Mucosa of descending colon (tissue), 3 donors: ENCODE measurements at regions not wholly inside any gene's neighbourhood (a gene's known extent, or its start where the extent isn't known, plus 50 kb on each side); places are given as distances from the start of the nearest gene placed in this dataset.

ENCODE experiments used
- ATAC-seq: fragments of 200-7000 bp; cut with Tn5 transposase; one replicate; pipeline ENCODE4 v1.9.1; 2020; ENCODE audit warnings: mild to moderate bottlenecking, moderate library complexity
- DNase-seq, 3 donors: peaks; one replicate each; pipeline ENCODE4 v3.0.0-alpha.2; 2020
- H3K36me3 ChIP-seq: fragments of 200-600 bp; one replicate; pipeline ENCODE4 v1.8.0; 2021; ENCODE audit warnings: low read depth, mild to moderate bottlenecking
- H3K4me1 ChIP-seq: fragments of 200-600 bp; one replicate; pipeline ENCODE4 v1.8.0; 2021; ENCODE audit warnings: low read depth, mild to moderate bottlenecking
- H3K4me3 ChIP-seq: fragments of 200-600 bp; one replicate; pipeline ENCODE4 v1.8.0; 2021; ENCODE audit warnings: mild to moderate bottlenecking
- H3K9me3 ChIP-seq: fragments of 200-600 bp; one replicate; pipeline ENCODE4 v1.8.0; 2021; ENCODE audit warnings: mild to moderate bottlenecking
- intact Hi-C, 2 donors: fragments of 100-400 bp; cut with DNase I in 1 of 2; cut with micrococcal nuclease in 1 of 2; formaldehyde crosslinking; loops; one replicate each; pipeline versions ENCODE4 v1.11.0 to v1.11.1; 2022; cut with DNase I, micrococcal nuclease
- TF ChIP-seq, protein P1 (sequence below): fragments of 200-600 bp; IDR thresholded peaks from one replicate; pipeline ENCODE4 v1.8.0; 2022; ENCODE audit warnings: antibody characterized with exemption, mild to moderate bottlenecking
- donor health status: DM: no; HTN: no; CAD: no; lungs with moderate emphysema.
- donor health status: DM: no; HTN: no; CAD: no.
- donor health status: DM: no; HTN: yes; CAD: no.

DNA sequence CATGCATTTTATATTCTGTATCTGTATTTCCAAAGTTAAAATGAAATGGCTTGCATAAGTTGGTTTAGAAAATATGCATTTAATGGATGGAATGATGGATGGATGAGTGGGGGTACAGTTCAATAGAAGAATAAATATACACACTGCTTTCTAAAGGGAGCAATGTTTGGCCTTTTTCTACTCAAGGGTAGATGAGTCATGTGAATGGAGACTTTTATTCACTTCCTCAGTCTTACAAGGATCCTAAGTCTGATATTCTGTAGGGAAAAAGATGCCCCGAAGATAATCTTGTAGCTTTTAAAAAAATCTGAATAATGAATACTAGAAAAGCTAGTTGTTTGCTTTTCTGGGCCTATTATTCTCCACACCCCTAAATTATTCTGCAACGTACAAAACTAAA is 2112.1 kb downstream of the MAT2B start:
- H3K4me1 ChIP-seq = no peaks in the 10 kb centered on the region
- no peak overlapping the region for H3K4me3 ChIP-seq
- no peaks in the 10 kb centered on the region for H3K9me3 ChIP-seq
- H3K36me3 ChIP-seq = no peaks in the 10 kb centered on the region
- TF ChIP-seq, protein P1, sequence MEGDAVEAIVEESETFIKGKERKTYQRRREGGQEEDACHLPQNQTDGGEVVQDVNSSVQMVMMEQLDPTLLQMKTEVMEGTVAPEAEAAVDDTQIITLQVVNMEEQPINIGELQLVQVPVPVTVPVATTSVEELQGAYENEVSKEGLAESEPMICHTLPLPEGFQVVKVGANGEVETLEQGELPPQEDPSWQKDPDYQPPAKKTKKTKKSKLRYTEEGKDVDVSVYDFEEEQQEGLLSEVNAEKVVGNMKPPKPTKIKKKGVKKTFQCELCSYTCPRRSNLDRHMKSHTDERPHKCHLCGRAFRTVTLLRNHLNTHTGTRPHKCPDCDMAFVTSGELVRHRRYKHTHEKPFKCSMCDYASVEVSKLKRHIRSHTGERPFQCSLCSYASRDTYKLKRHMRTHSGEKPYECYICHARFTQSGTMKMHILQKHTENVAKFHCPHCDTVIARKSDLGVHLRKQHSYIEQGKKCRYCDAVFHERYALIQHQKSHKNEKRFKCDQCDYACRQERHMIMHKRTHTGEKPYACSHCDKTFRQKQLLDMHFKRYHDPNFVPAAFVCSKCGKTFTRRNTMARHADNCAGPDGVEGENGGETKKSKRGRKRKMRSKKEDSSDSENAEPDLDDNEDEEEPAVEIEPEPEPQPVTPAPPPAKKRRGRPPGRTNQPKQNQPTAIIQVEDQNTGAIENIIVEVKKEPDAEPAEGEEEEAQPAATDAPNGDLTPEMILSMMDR = no peak
- intact Hi-C loops = no loop called here
- ATAC-seq (no peak), DNase-seq (no peak)

DNA sequence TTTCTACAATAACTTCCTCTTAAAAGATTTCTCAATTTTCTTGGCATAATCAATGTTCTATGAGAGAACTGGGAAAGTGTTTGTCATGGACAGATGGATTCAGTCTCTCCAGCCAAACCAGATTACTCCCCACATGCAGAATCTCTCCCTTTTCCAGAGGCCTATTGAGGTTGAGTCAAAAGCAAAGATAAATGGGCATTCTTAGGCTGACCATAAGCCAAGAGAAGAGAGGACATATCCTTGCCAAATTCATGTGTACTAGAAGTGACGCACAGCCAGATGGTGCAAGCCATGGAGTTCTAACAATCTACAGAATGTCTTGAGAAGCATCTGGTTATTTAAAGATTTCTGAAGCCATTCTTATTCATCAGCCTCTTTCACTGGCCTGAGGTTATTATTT is 2115.0 kb downstream of the MAT2B start:
- no peak overlapping the region for H3K4me3 ChIP-seq
- ATAC-seq = peak; percentile 51
- no peaks in the 10 kb centered on the region for H3K4me1 ChIP-seq
- H3K9me3 ChIP-seq = no peaks in the 10 kb centered on the region
- no peaks in the 10 kb centered on the region for H3K36me3 ChIP-seq
- TF ChIP-seq, protein P1 = no peak
- intact Hi-C loops = no loop called here
- DNase-seq = peak in 1 of 3 donors; percentile 11

DNA sequence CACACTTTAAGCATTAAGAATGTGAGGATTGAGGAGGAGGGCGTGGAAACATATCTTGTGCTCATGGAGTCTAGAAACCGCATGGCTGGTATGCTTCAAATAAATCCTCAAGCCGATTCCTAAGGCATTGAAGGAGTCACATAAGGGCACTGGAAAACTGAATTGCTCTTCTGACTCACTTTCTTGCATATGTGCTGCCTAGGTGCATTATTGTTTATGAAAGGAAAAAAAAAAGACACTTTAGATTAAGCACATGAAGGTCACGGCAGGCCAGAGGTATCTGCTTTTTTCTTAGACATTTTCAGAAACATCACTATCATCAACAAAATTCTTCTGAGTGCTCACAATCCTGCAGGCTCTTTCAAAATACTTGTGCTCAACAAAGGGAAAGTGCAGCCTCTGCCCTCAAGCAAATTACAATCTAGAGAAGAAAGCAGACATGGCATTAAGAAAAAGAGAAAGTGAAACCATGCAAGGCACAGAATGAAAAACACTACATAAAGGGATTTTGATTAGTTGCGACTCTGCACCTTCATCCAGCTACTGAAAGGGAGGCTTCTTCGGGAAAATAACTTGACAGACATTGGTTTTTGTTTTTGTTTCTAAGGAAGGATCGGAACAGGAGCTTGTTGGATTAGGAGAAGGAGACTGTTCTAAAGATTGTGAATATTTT is 2117.6 kb downstream of the MAT2B start:
- no peak for ATAC-seq
- DNase-seq = no peak
- H3K36me3 ChIP-seq = no peaks in the 10 kb centered on the region
- no peak overlapping the region for H3K4me3 ChIP-seq
- intact Hi-C loops = no loop called here
- H3K4me1 ChIP-seq = no peaks in the 10 kb centered on the region
- TF ChIP-seq, protein P1 = no peak
- no peaks in the 10 kb centered on the region for H3K9me3 ChIP-seq

DNA sequence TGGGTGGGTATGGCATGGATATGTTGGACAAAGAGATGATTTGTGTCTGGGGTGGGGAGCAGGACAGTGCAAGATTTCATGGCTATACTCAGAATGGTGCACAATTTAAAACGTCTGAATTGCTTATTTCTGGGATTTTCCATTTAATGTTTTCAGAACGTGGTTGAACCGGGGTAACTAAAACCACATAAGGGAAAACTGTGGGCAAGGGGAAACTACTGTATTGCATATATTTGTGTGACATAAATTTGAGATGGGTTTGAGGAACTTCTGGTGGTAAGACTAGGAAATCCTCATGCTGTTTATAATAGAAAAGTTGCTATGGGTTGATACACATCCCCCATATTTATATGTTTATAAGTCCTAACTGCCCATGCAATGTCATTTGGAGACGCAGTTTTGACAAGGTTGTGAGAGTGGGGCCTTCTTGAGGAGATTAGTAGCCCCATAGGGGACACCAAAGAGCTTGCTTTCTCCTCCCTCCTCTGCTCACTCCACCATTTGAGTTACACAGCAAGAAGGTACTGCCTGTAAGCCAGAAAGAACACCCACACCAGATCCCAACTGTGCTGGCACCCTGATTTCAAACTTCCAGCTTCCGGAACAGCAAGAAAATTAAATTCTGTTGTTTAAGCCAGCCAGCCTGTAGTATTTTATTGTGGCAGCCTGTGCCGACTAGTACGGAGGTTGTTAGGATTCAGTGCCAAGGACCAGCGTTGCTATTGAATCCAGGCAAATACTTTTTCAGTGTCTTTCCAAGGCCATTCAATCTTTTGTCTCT is 2118.9 kb downstream of the MAT2B start:
- H3K36me3 ChIP-seq = no peaks in the 10 kb centered on the region
- intact Hi-C loops = no loop called here
- no peaks in the 10 kb centered on the region for H3K9me3 ChIP-seq
- DNase-seq = no peak
- TF ChIP-seq, protein P1 = no peak
- no peak for ATAC-seq
- H3K4me1 ChIP-seq = no peaks in the 10 kb centered on the region
- H3K4me3 ChIP-seq = no peak overlapping the region

DNA sequence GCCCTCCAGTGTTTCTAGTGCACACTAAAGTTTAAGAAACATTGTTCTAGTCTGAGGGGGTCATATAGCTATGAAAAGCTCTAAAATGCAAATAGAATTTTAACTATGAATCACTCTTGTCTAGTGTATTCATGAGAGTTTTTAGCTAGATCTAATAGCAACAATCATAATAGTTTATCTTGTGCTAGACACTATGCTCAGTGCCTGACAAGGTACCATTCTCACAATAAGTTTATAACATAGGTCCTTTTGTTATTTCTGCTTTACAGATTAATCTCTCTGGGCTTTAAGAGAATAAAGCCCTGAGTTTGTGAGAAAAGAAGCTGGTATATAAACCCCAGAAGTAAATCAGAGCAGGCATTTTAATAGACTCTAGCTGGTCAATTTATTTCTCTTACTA is 2120.7 kb downstream of the MAT2B start:
- ATAC-seq (no peak), DNase-seq (no peak)
- no peaks in the 10 kb centered on the region for H3K4me1 ChIP-seq
- TF ChIP-seq, protein P1 = no peak
- intact Hi-C loops = no loop called here
- no peaks in the 10 kb centered on the region for H3K9me3 ChIP-seq
- H3K36me3 ChIP-seq = no peaks in the 10 kb centered on the region
- no peak overlapping the region for H3K4me3 ChIP-seq
